ENCODE measurements at regions not wholly inside any gene's neighbourhood (a gene's known extent, or its start where the extent isn't known, plus 50 kb on each side); places are given as distances from the start of the nearest gene placed in this dataset.

DNA sequence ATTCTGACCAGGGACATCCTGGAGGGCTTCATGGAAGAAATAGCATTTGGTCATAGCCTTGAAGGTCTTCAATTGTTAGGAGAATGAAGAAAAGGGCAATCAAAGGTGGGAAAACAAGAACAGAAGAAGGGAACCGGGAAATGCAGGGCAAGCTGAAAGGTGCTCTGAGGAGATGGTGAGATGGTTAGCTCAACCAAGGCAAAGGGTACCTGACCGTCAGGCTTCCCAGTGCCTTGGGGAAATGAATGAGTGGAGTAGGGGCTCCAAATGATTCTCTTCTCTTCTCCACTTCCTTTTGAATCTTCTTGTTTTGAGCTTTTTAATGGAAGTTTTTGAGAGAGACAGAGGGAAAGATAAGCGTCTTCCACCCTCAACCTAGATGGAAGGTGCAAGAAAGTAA, 155.6 kb upstream of the PWP1 start:
- TF ChIP-seq POLR2A (IDR thresholded peaks at IDR 0.05), result no peak
- TF ChIP-seq, protein P1, sequence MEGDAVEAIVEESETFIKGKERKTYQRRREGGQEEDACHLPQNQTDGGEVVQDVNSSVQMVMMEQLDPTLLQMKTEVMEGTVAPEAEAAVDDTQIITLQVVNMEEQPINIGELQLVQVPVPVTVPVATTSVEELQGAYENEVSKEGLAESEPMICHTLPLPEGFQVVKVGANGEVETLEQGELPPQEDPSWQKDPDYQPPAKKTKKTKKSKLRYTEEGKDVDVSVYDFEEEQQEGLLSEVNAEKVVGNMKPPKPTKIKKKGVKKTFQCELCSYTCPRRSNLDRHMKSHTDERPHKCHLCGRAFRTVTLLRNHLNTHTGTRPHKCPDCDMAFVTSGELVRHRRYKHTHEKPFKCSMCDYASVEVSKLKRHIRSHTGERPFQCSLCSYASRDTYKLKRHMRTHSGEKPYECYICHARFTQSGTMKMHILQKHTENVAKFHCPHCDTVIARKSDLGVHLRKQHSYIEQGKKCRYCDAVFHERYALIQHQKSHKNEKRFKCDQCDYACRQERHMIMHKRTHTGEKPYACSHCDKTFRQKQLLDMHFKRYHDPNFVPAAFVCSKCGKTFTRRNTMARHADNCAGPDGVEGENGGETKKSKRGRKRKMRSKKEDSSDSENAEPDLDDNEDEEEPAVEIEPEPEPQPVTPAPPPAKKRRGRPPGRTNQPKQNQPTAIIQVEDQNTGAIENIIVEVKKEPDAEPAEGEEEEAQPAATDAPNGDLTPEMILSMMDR (IDR thresholded peaks at IDR 0.05 in 4 of 5, conservative IDR thresholded peaks at IDR 0.05 in 1 of 5), result no peak

All from gastrocnemius medialis (tissue), 4 donors.